ENCODE measurements at regions not wholly inside any gene's neighbourhood (a gene's known extent, or its start where the extent isn't known, plus 50 kb on each side); places are given as distances from the start of the nearest gene placed in this dataset.

GRCh38 chr11:76298255-76298654 lies 82.7 kb downstream of the THAP12 start:
- H3K4me3 ChIP-seq (ENCODE audit: low read length): no peak overlapping the region
- no peak for TF ChIP-seq CTCF (conservative IDR thresholded peaks at IDR 0.05; ENCODE audit: low read length)
- DNase-seq (ENCODE audit: low read depth): no peak

- TF ChIP-seq CTCF (conservative IDR thresholded peaks at IDR 0.05; ENCODE audit: low read length): no peak
- DNase-seq (ENCODE audit: low read depth): no peak
These were observed 84.0 kb downstream of the THAP12 start for GRCh38 chr11:76296731-76297542.

DNA sequence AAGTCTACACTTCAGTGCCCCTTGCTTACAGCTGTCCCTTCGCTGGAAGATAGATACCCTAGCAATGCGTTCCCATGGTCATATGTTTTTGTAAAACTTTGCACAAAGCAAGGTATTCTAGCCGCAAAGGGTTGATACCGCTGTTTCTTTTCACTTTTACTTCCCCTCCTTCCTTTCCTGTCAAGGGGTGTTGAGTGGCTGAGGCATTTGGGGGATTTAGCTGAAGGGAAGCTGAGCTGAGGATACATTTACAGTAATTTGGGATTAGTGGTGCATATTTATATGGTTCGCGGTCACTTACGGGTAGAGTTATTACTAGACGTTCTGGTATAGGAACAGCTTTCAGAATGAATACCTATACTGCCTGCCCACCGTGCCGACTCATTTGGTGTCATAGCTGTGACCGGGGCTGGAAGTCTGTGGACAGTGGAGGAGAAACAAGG lies 86.9 kb upstream of the WNT11 start:
- H3K4me3 ChIP-seq (ENCODE audit: low read length): no peak overlapping the region
- TF ChIP-seq CTCF (conservative IDR thresholded peaks at IDR 0.05; ENCODE audit: low read length): no peak
- DNase-seq (ENCODE audit: low read depth): no peak

More at GRCh38 chr11:76296731-76297542, 84.0 kb downstream of the THAP12 start:
- no peak overlapping the region for H3K4me3 ChIP-seq (ENCODE audit: low read length)

- no peak for TF ChIP-seq CTCF (conservative IDR thresholded peaks at IDR 0.05; ENCODE audit: low read length)
- no peak for DNase-seq (ENCODE audit: low read depth)
- no peak overlapping the region for H3K4me3 ChIP-seq (ENCODE audit: low read length)
These were observed 86.4 kb upstream of the WNT11 start for GRCh38 chr11:76292583-76293188.

DNA sequence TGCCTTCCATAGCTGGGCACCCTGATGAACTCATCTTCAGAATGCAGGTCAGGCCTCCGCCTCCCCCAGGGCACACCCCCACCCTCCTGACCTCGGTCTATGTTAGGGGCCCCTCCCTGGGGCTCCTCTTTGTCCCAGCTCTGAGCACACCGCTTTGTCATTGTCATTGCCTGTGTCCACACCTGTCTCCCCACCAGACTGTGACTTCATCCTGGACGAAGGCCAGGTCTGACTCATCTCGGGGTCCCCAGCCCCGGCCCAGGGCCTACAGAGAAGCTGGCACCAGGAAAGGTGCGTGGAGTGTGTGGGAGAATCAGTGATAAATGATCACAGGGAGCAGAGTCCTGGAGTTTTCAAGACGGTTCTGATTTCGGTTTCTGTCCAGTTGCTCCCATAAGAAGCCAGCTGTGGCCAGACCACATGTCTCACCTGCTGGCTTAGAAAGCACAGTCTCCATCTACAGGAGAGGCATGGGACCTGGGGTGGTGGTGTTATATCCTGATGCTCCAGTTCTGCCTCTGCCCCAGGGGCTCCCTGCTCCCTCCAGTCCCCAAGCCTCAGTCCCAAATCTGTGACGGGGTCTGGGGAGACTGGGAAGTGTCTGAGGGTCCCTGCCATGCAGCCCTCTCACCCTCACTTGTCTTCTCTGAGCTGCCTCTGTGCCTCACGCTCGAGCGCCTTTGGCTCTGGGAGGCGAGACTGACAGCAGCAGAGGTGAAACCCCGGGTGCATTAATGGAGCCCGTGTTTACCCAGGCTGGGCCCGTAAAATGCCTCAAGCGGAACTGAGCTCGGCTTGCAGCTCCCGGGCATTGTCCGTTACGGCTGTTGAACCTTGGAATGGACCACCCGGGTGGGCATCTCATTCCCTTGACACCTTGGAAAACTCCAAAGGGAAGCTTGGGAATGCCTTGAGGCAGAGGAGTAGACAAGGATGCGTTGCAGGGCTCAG lies 85.5 kb upstream of the WNT11 start:
- TF ChIP-seq CTCF (conservative IDR thresholded peaks at IDR 0.05; ENCODE audit: low read length): no peak
- DNase-seq (ENCODE audit: low read depth): no peak
- no peak overlapping the region for H3K4me3 ChIP-seq (ENCODE audit: low read length)

- DNase-seq (ENCODE audit: low read depth): no peak
- no peak for TF ChIP-seq CTCF (conservative IDR thresholded peaks at IDR 0.05; ENCODE audit: low read length)
- H3K4me3 ChIP-seq (ENCODE audit: low read length): no peak overlapping the region
These were observed 82.1 kb upstream of the WNT11 start for GRCh38 chr11:76288166-76288980.

All from AG10803 (cell line).